Activated naive CD8-positive, alpha-beta T cell treated with anti-CD3 and anti-CD28 coated beads, Interleukin-2, amount 10 ng/mL, durations not matched to agents 7 days and 5 days (primary cell): ENCODE measurements at regions not wholly inside any gene's neighbourhood (a gene's known extent, or its start where the extent isn't known, plus 50 kb on each side); places are given as distances from the start of the nearest gene placed in this dataset.
"Not testable (repeated sequence)": the region's sequence is repeated elsewhere in the genome, so short reads cannot be mapped to it uniquely, and the experiment has no call there.

Experiments
- ATAC-seq: fragments of 150-1000 bp; cut with Tn5 transposase; one replicate; pipeline ENCODE4 v1.10.0; 2021; ENCODE audit warnings: low read depth, moderate library complexity
- POLR2A ChIA-PET: fragments of 350-600 bp; sonication (Branson Sonifier 250); formaldehyde crosslinking; loops from one replicate; lab custom pipeline; 2021; ENCODE audit warnings: antibody characterized with exemption; lab: Charles Lee
- DNase-seq: peaks from one replicate; pipeline ENCODE4 v3.0.0; 2021
- H3K27ac Mint-ChIP-seq: one replicate; pipeline ENCODE4 v1.8.0; 2022; ENCODE audit warnings: mild to moderate bottlenecking, mixed read lengths
- H3K27me3 Mint-ChIP-seq: one replicate; pipeline ENCODE4 v1.8.0; 2022; ENCODE audit warnings: mild to moderate bottlenecking, moderate library complexity, mixed read lengths
- H3K36me3 Mint-ChIP-seq: one replicate; pipeline ENCODE4 v1.8.0; 2021; ENCODE audit warnings: mild to moderate bottlenecking, mixed read lengths
- H3K4me1 Mint-ChIP-seq: one replicate; pipeline ENCODE4 v1.8.0; 2021; ENCODE audit warnings: mixed read lengths
- H3K4me3 Mint-ChIP-seq: one replicate; pipeline ENCODE4 v1.8.0; 2022; ENCODE audit warnings: mild to moderate bottlenecking, moderate library complexity, mixed read lengths
- H3K9me3 Mint-ChIP-seq: one replicate; pipeline ENCODE4 v1.8.0; 2021; ENCODE audit warnings: mixed read lengths

GRCh38 chr6:170036367-170036766 lies 254.5 kb downstream of the DLL1 start:
- ATAC-seq, POLR2A ChIA-PET: not testable (repeated sequence)

GRCh38 chr6:170035901-170036304 lies 255.0 kb downstream of the DLL1 start:
- H3K4me3 Mint-ChIP-seq, result no peak overlapping the region
- H3K36me3 Mint-ChIP-seq, result peaks cover 4% of the 10 kb centered on the region
- POLR2A ChIA-PET, result no interaction called here
- DNase-seq (peak; percentile 4), ATAC-seq (no peak)
- peaks cover 9% of the 10 kb centered on the region for H3K9me3 Mint-ChIP-seq
- H3K4me1 Mint-ChIP-seq, result no peaks in the 10 kb centered on the region
- no peaks in the 10 kb centered on the region for H3K27me3 Mint-ChIP-seq
- no peak overlapping the region for H3K27ac Mint-ChIP-seq

More at GRCh38 chr6:170036367-170036766, 254.5 kb downstream of the DLL1 start:
- not testable (repeated sequence) for H3K4me3 Mint-ChIP-seq, DNase-seq, H3K4me1 Mint-ChIP-seq, H3K9me3 Mint-ChIP-seq, H3K27ac Mint-ChIP-seq, H3K27me3 Mint-ChIP-seq, H3K36me3 Mint-ChIP-seq

- Mint-ChIP-seq H3K9me3 (peaks cover 9% of the 10 kb centered on the region), H3K27ac (no peak overlapping the region), H3K27me3 (no peaks in the 10 kb centered on the region), H3K36me3 (peaks cover 4% of the 10 kb centered on the region), H3K4me3 (no peak overlapping the region), H3K4me1 (no peaks in the 10 kb centered on the region)
- POLR2A ChIA-PET, result no interaction called here
- ATAC-seq, result no peak
- DNase-seq, result no peak
These were observed 255.8 kb downstream of the DLL1 start for GRCh38 chr6:170035044-170035443.

DNA sequence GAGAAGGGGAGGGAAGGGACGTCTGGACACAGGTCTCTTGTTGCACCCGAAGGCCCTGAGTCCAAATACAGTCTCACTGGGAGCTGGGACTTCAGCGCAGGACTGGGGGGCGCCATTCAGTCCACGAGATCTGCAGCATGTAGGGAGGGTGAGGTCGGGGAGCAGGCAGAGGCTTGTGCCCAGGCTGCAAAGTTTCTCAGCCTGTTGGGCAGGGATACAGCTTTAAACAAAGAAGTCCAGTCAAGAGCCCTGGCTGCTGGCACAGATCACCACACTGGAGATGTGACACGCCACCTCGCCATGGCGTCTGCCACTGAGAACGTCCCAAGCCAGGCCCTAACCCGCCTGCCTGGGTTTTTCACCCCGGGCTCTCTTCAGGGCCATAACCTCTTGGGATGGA lies 256.6 kb downstream of the DLL1 start:
- H3K4me1 Mint-ChIP-seq, result no peaks in the 10 kb centered on the region
- peaks cover 4% of the 10 kb centered on the region for H3K36me3 Mint-ChIP-seq
- H3K4me3 Mint-ChIP-seq, result no peak overlapping the region
- no peak for ATAC-seq
- H3K27ac Mint-ChIP-seq, result no peak overlapping the region
- H3K9me3 Mint-ChIP-seq, result peaks cover 9% of the 10 kb centered on the region
- H3K27me3 Mint-ChIP-seq, result no peaks in the 10 kb centered on the region
- DNase-seq, result peak; percentile 4
- POLR2A ChIA-PET, result no interaction called here

- POLR2A ChIA-PET, result no interaction called here
- H3K9me3 Mint-ChIP-seq, result peaks cover 9% of the 10 kb centered on the region
- H3K4me1 Mint-ChIP-seq, result no peaks in the 10 kb centered on the region
- no peak overlapping the region for H3K4me3 Mint-ChIP-seq
- no peak overlapping the region for H3K27ac Mint-ChIP-seq
- peaks cover 4% of the 10 kb centered on the region for H3K36me3 Mint-ChIP-seq
- ATAC-seq (no peak), DNase-seq (peak; percentile 4)
- no peaks in the 10 kb centered on the region for H3K27me3 Mint-ChIP-seq
These were observed 257.2 kb downstream of the DLL1 start for GRCh38 chr6:170033666-170034065.

- POLR2A ChIA-PET, result no interaction called here
- no peak overlapping the region for H3K4me3 Mint-ChIP-seq
- ATAC-seq, result no peak
- H3K4me1 Mint-ChIP-seq, result no peaks in the 10 kb centered on the region
- peaks cover 4% of the 10 kb centered on the region for H3K36me3 Mint-ChIP-seq
- DNase-seq, result peak; percentile 9
- no peaks in the 10 kb centered on the region for H3K27me3 Mint-ChIP-seq
- no peak overlapping the region for H3K27ac Mint-ChIP-seq
- H3K9me3 Mint-ChIP-seq, result peaks cover 9% of the 10 kb centered on the region
These were observed 258.1 kb downstream of the DLL1 start for GRCh38 chr6:170032706-170033309.

DNA sequence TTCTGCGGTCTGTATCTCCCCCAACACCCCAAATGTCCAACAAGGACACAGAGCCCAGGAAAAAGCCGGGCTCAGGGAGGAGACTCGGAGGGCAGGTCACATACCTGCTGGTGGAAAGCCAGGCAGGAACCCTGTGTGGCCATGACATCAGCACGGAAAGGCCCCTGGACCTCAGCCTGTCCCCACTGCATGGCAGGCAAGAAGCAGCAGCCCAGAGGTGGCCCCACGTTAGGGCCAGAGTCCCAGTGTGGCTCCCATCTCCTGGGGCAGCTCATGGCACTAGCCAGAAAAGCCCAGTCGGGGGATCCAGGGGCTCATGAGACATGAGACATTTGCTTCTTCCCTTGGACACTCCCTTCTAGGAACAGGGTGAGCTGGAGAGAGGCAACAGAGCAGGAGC lies 258.7 kb downstream of the DLL1 start:
- Mint-ChIP-seq H3K27me3 (no peaks in the 10 kb centered on the region), H3K9me3 (peaks cover 9% of the 10 kb centered on the region), H3K4me1 (no peaks in the 10 kb centered on the region), H3K4me3 (no peak overlapping the region), H3K36me3 (peaks cover 4% of the 10 kb centered on the region), H3K27ac (no peak overlapping the region)
- DNase-seq, result no peak
- ATAC-seq, result no peak
- POLR2A ChIA-PET, result no interaction called here

GRCh38 chr6:170031684-170032121 lies 259.2 kb downstream of the DLL1 start:
- no peaks in the 10 kb centered on the region for H3K27me3 Mint-ChIP-seq
- H3K27ac Mint-ChIP-seq, result no peak overlapping the region
- POLR2A ChIA-PET, result interaction anchor here (0.6 kb wide), 1 partner anchor 57 kb away, joined by 9 read pairs; no protein-coding TSS in a partner anchor
- no peaks in the 10 kb centered on the region for H3K4me1 Mint-ChIP-seq
- peaks cover 4% of the 10 kb centered on the region for H3K36me3 Mint-ChIP-seq
- H3K9me3 Mint-ChIP-seq, result peaks cover 9% of the 10 kb centered on the region
- no peak overlapping the region for H3K4me3 Mint-ChIP-seq
- ATAC-seq (no peak), DNase-seq (peak; percentile 12)

- H3K4me1 Mint-ChIP-seq, result no peaks in the 10 kb centered on the region
- POLR2A ChIA-PET, result interaction anchor here (0.6 kb wide), 1 partner anchor 58 kb away, joined by 9 read pairs; no protein-coding TSS in a partner anchor
- ATAC-seq (no peak), DNase-seq (peak; percentile 17)
- H3K9me3 Mint-ChIP-seq, result peaks cover 9% of the 10 kb centered on the region
- no peak overlapping the region for H3K27ac Mint-ChIP-seq
- H3K4me3 Mint-ChIP-seq, result no peak overlapping the region
- H3K36me3 Mint-ChIP-seq, result peaks cover 4% of the 10 kb centered on the region
- no peaks in the 10 kb centered on the region for H3K27me3 Mint-ChIP-seq
These were observed 259.9 kb downstream of the DLL1 start for GRCh38 chr6:170030821-170031471.

GRCh38 chr6:170030284-170030815 lies 260.5 kb downstream of the DLL1 start:
- Mint-ChIP-seq H3K36me3 (peaks cover 4% of the 10 kb centered on the region), H3K9me3 (peaks cover 9% of the 10 kb centered on the region), H3K27ac (no peak overlapping the region), H3K4me3 (no peak overlapping the region), H3K27me3 (no peaks in the 10 kb centered on the region), H3K4me1 (no peaks in the 10 kb centered on the region)
- POLR2A ChIA-PET, result no interaction called here
- no peak for ATAC-seq
- peak; percentile 17 for DNase-seq

DNA sequence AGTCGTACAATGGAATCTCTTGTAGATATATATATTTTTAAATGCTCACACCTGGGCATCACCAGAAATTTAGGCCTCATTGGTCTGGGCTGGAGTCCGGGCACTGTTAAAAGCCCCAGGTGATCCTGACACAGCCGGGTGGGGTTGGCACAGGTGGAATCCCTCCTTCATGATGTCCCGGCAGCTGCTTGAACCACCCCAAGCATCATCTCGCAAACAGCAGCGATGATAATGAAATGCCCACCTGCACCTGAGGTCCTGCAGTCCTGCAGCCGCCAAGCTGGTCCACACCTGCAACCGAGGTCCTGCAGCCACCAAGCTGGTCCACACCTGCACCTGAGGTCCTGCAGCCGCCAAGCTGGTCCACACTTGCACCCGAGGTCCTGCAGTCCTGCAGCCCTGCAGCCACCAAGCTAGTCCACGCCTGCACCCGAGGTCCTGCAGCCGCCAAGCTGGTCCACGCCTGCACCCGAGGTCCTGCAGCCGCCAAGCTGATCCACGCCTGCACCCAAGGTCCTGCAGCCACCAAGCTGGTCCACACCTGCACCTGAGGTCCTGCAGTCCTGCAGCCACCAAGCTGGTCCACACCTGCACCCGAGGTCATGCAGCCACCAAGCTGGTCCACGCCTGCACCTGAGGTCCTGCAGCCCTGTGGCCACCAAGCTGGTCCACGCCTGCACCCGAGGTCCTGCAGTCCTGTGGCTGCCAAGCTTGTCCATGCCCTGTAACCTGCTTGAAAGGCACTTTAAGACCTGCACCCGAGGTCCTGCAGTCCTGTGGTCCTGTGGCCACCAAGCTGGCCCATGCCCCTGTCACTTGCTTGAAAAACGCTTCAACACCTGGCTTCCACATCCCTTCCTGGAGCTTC lies 261.2 kb downstream of the DLL1 start:
- Mint-ChIP-seq H3K4me1 (no peaks in the 10 kb centered on the region), H3K36me3 (peaks cover 4% of the 10 kb centered on the region), H3K4me3 (no peak overlapping the region), H3K9me3 (peaks cover 9% of the 10 kb centered on the region), H3K27ac (no peak overlapping the region), H3K27me3 (no peaks in the 10 kb centered on the region)
- DNase-seq (peak; percentile 16), ATAC-seq (no peak)
- POLR2A ChIA-PET, result no interaction called here

DNA sequence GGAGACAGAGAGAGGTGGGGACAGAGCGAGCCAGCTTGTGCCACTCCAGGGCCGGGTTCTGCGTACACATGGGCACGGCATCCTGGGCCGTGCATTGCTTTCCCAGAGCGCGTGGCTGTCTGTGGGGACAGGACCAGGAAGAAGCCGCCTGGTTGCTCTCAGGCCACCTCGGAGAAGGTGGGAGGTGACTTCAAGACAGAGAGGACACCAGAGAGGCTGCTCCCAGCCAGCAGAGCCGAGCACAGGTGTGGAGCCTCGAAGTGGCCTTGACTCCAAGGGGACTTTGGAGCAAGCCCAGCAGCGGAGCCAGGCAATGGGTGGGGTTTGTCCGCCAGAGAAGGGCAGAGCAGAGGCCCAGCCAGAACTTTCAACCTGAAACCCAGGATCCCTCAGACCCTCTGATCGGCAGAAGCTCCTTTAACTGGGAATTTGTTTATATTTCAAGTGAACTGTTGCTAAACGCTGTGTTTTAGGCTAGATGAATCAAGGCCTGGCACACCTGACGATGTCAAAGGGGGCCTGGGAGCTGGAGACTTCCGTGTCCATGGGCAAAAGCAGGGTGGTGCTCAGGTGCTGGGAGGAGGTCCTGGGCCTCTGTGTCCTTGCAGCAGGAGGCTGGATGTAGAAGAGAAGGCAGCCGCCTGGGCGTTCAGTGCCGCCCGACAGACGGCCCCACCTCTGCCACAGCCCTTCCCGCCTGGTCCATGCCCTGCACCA lies 262.1 kb downstream of the DLL1 start:
- DNase-seq, result peak; percentile 20
- Mint-ChIP-seq H3K4me3 (no peak overlapping the region), H3K27me3 (no peaks in the 10 kb centered on the region), H3K27ac (no peak overlapping the region), H3K4me1 (no peaks in the 10 kb centered on the region), H3K36me3 (peaks cover 4% of the 10 kb centered on the region), H3K9me3 (peaks cover 9% of the 10 kb centered on the region)
- ATAC-seq, result no peak
- POLR2A ChIA-PET, result no interaction called here

DNA sequence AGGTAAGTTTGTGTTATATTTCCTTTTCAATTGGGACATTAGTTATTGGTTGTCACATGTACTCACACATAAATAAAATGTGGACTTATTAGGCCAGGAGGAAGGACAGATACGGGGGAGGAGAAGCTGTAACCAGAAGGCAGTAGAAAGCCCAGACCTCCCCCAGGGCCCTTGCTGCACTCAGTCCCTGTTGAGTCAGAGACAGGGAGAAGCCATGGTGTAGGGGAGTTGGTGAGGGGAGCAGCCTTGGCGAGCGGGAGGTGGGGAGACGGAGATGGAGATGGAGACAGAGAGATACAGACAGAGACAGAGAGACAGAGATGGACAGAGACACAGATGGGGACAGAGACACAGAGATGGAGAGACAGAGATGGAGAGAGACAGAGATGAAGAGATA lies 263.2 kb downstream of the DLL1 start:
- Mint-ChIP-seq H3K36me3 (no peaks in the 10 kb centered on the region), H3K9me3 (no peaks in the 10 kb centered on the region), H3K4me3 (no peak overlapping the region), H3K27me3 (no peaks in the 10 kb centered on the region), H3K4me1 (no peaks in the 10 kb centered on the region), H3K27ac (no peak overlapping the region)
- DNase-seq (no peak), ATAC-seq (no peak)
- POLR2A ChIA-PET, result no interaction called here
